ENCODE measurements at regions not wholly inside any gene's neighbourhood (a gene's known extent, or its start where the extent isn't known, plus 50 kb on each side); places are given as distances from the start of the nearest gene placed in this dataset.

DNA sequence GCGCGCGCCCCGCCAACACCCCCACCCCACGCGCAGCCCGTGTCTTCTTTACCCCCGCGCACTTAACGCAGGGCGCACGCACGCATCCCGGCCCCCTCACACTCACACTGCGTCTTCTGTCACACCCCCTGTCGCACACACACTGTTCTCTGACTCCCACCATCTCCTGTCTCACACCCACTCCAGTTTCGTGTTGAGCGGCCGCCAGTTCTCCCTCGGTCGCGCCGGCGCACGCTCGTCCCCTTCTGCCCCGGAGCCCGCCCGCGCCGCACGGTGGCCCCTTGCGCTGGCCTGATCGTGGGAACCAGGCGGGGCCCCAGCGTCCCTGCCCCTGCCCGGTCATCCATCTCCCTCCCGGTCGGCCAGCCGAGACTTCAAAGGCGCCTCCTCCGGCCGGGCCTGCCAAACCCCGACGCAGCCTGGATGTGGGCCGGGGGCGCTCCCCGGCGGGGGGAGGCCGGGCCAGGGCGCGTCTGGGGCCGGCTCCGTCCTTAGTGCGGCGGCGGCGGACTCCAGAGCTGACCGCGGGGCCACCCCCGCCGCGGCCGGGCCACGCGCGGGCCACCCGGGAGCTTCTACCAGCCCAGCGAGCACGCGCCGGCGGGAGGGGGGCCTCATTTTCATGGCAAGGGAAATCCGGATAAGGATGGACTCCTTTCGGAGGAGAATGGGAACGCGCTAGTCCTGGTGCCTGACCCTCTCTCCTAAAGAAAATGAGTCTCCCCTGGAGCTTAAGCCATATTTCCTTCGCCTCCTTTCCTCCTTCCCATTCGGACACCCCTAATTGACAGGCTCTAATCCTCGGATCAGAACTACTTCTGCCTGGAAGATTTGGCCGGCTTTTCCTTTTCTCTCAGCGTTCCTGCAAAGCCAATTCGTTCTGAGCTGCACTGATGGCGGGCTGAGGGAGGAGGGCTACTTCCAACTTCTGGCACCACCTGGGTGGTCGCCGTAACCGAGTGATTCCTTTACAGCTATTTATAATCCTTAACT lies 82.0 kb upstream of the HMGA2 start:
- TF ChIP-seq, protein P1, sequence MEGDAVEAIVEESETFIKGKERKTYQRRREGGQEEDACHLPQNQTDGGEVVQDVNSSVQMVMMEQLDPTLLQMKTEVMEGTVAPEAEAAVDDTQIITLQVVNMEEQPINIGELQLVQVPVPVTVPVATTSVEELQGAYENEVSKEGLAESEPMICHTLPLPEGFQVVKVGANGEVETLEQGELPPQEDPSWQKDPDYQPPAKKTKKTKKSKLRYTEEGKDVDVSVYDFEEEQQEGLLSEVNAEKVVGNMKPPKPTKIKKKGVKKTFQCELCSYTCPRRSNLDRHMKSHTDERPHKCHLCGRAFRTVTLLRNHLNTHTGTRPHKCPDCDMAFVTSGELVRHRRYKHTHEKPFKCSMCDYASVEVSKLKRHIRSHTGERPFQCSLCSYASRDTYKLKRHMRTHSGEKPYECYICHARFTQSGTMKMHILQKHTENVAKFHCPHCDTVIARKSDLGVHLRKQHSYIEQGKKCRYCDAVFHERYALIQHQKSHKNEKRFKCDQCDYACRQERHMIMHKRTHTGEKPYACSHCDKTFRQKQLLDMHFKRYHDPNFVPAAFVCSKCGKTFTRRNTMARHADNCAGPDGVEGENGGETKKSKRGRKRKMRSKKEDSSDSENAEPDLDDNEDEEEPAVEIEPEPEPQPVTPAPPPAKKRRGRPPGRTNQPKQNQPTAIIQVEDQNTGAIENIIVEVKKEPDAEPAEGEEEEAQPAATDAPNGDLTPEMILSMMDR (IDR thresholded peaks at IDR 0.05), result no peak
- no peak for TF ChIP-seq POLR2AphosphoS5 (IDR thresholded peaks at IDR 0.05)
